ENCODE measurements at regions not wholly inside any gene's neighbourhood (a gene's known extent, or its start where the extent isn't known, plus 50 kb on each side); places are given as distances from the start of the nearest gene placed in this dataset.

DNA sequence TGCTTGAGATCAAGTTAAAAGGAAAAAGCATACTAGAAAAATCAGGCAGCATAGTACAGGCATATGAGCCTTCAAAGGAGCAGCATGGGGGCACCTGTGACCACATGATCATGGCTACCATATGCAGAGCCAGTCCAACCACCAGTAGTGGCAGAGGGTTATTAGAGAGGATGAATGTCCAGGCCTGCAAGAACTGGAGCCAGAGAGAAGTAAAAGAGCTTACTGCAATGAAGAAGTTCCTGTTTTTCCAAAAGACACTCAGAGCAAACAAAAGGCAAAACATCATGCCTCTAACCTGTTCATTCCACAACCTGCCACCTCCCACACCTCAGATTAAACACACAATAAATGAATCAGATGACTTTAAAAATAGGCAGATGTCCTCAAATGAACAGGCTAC lies 99.6 kb upstream of the NAMPT start:
- DNase-seq (ENCODE audit: low spot score): no peak
- Histone ChIP-seq H3K27ac (no peak overlapping the region), H3K4me1 (no peaks in the 10 kb centered on the region), H3K36me3 (no peaks in the 10 kb centered on the region), H3K27me3 (no peaks in the 10 kb centered on the region), H3K9me3 (no peaks in the 10 kb centered on the region), H3K4me3 (no peak overlapping the region)
- TF ChIP-seq, protein P1, sequence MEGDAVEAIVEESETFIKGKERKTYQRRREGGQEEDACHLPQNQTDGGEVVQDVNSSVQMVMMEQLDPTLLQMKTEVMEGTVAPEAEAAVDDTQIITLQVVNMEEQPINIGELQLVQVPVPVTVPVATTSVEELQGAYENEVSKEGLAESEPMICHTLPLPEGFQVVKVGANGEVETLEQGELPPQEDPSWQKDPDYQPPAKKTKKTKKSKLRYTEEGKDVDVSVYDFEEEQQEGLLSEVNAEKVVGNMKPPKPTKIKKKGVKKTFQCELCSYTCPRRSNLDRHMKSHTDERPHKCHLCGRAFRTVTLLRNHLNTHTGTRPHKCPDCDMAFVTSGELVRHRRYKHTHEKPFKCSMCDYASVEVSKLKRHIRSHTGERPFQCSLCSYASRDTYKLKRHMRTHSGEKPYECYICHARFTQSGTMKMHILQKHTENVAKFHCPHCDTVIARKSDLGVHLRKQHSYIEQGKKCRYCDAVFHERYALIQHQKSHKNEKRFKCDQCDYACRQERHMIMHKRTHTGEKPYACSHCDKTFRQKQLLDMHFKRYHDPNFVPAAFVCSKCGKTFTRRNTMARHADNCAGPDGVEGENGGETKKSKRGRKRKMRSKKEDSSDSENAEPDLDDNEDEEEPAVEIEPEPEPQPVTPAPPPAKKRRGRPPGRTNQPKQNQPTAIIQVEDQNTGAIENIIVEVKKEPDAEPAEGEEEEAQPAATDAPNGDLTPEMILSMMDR (IDR thresholded peaks at IDR 0.05): no peak

GRCh38 chr7:106382929-106383328 lies 98.1 kb upstream of the NAMPT start:
- no peaks in the 10 kb centered on the region for H3K36me3 ChIP-seq
- H3K27me3 ChIP-seq: no peaks in the 10 kb centered on the region
- no peak overlapping the region for H3K4me3 ChIP-seq
- H3K27ac ChIP-seq: no peak overlapping the region
- DNase-seq (ENCODE audit: low spot score): no peak
- H3K4me1 ChIP-seq: no peaks in the 10 kb centered on the region
- TF ChIP-seq, protein P1 (IDR thresholded peaks at IDR 0.05): no peak
- no peaks in the 10 kb centered on the region for H3K9me3 ChIP-seq

GRCh38 chr7:106382129-106382528 lies 97.3 kb upstream of the NAMPT start:
- no peak for DNase-seq (ENCODE audit: low spot score)
- no peaks in the 10 kb centered on the region for H3K9me3 ChIP-seq
- TF ChIP-seq, protein P1 (IDR thresholded peaks at IDR 0.05): no peak

GRCh38 chr7:106381252-106381651 lies 96.5 kb upstream of the NAMPT start:
- TF ChIP-seq, protein P1 (IDR thresholded peaks at IDR 0.05): no peak
- DNase-seq (ENCODE audit: low spot score): no peak
- Histone ChIP-seq H3K27me3 (no peaks in the 10 kb centered on the region), H3K4me1 (no peaks in the 10 kb centered on the region), H3K4me3 (no peak overlapping the region), H3K27ac (no peak overlapping the region), H3K36me3 (no peaks in the 10 kb centered on the region), H3K9me3 (no peaks in the 10 kb centered on the region)

More at GRCh38 chr7:106382129-106382528, 97.3 kb upstream of the NAMPT start:
- Histone ChIP-seq H3K4me3 (no peak overlapping the region), H3K27me3 (no peaks in the 10 kb centered on the region), H3K4me1 (no peaks in the 10 kb centered on the region), H3K36me3 (no peaks in the 10 kb centered on the region), H3K27ac (no peak overlapping the region)

DNA sequence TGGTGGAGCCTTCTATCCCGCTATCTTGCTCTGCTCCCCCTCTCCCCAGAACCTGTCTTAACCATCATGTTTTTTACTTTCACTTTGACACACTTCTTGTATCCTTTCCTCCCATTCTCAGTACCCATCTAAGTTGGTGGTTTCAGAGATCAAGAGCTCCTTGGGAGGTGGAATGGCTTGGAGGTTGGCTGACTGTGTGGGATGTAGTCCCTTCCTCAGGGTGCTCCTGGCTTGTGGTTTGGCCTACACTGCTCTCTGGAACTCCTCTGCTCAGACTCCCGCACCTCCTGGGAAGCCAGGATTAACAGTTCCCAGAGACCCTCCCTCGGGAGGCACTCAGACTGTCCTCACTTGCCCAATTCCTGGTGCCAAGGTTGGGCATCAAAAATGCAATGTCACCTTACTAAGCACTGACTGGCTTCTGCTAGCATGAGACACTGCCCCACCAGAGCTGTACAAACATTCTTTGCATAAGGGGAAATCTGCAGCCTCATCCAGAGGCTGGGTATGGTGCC lies 93.1 kb upstream of the NAMPT start:
- TF ChIP-seq, protein P1 (IDR thresholded peaks at IDR 0.05): no peak
- H3K9me3 ChIP-seq: no peaks in the 10 kb centered on the region
- H3K27ac ChIP-seq: no peak overlapping the region
- H3K27me3 ChIP-seq: no peaks in the 10 kb centered on the region
- H3K36me3 ChIP-seq: no peaks in the 10 kb centered on the region
- no peaks in the 10 kb centered on the region for H3K4me1 ChIP-seq
- H3K4me3 ChIP-seq: no peak overlapping the region
- DNase-seq (ENCODE audit: low spot score): no peak
